C4-2B (cell line): ENCODE measurements at regions not wholly inside any gene's neighbourhood (a gene's known extent, or its start where the extent isn't known, plus 50 kb on each side); places are given as distances from the start of the nearest gene placed in this dataset.

Experiments used
- ZFX ChIP-seq: fragments of 450-650 bp; IDR thresholded peaks from 2 replicates; pipeline ENCODE4 v1.6.1; 2017
- TF ChIP-seq, protein P1 (sequence below): fragments of 450-650 bp; conservative IDR thresholded peaks from 2 replicates; pipeline ENCODE4 v1.5.1; 2017; ENCODE audit warnings: mild to moderate bottlenecking

GRCh38 chr3:4030624-4031023 is 231.4 kb downstream of the LRRN1 start:
- TF ChIP-seq, protein P1, sequence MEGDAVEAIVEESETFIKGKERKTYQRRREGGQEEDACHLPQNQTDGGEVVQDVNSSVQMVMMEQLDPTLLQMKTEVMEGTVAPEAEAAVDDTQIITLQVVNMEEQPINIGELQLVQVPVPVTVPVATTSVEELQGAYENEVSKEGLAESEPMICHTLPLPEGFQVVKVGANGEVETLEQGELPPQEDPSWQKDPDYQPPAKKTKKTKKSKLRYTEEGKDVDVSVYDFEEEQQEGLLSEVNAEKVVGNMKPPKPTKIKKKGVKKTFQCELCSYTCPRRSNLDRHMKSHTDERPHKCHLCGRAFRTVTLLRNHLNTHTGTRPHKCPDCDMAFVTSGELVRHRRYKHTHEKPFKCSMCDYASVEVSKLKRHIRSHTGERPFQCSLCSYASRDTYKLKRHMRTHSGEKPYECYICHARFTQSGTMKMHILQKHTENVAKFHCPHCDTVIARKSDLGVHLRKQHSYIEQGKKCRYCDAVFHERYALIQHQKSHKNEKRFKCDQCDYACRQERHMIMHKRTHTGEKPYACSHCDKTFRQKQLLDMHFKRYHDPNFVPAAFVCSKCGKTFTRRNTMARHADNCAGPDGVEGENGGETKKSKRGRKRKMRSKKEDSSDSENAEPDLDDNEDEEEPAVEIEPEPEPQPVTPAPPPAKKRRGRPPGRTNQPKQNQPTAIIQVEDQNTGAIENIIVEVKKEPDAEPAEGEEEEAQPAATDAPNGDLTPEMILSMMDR, result no peak
- TF ChIP-seq ZFX, result no peak
